Bronchial epithelial cell (primary cell): ENCODE measurements at regions not wholly inside any gene's neighbourhood (a gene's known extent, or its start where the extent isn't known, plus 50 kb on each side); places are given as distances from the start of the nearest gene placed in this dataset.

Experiments
- DNase-seq: peaks from one replicate; pipeline ENCODE4 v3.0.0-alpha.2; 2010; ENCODE audit warnings: low read depth
- FAIRE-seq: peaks from 2 replicates; lab custom pipeline; 2011; peaks lifted over from hg19 to GRCh38; lab: Jason Lieb, UNC
- H3K27me3 ChIP-seq: 2 replicates; pipeline ENCODE4 v1.5.1; 2011; ENCODE audit warnings: low read length; ENCODE audit not compliant: control insufficient read depth, insufficient read depth
- H3K36me3 ChIP-seq: 2 replicates; pipeline ENCODE4 v1.5.1; 2011; ENCODE audit warnings: low read length; ENCODE audit not compliant: control insufficient read depth, insufficient read depth
- H3K4me3 ChIP-seq: 2 replicates; pipeline ENCODE4 v1.5.1; 2011; ENCODE audit warnings: mild to moderate bottlenecking, low read depth, low read length, control low read depth
- CTCF ChIP-seq: IDR thresholded peaks from 2 replicates; pipeline ENCODE4 v1.5.1; 2011; ENCODE audit warnings: mild to moderate bottlenecking, moderate library complexity, low read length, control low read depth, inconsistent platforms; ENCODE audit not compliant: insufficient read depth, severe bottlenecking

GRCh38 chr9:30121611-30122010 lies 2262.8 kb upstream of the ACO1 start:
- Histone ChIP-seq H3K27me3 (no peaks in the 10 kb centered on the region), H3K36me3 (no peaks in the 10 kb centered on the region), H3K4me3 (no peak overlapping the region)
- no peak for DNase-seq
- TF ChIP-seq CTCF = no peak
- FAIRE-seq = no peak

- DNase-seq = no peak
- H3K36me3 ChIP-seq = no peaks in the 10 kb centered on the region
- H3K27me3 ChIP-seq = no peaks in the 10 kb centered on the region
- no peak for TF ChIP-seq CTCF
- H3K4me3 ChIP-seq = no peak overlapping the region
- no peak for FAIRE-seq
Measured at GRCh38 chr9:30125881-30126280, 2258.6 kb upstream of the ACO1 start.

- Histone ChIP-seq H3K4me3 (no peak overlapping the region), H3K36me3 (no peaks in the 10 kb centered on the region), H3K27me3 (no peaks in the 10 kb centered on the region)
- DNase-seq = no peak
- TF ChIP-seq CTCF = no peak
- no peak for FAIRE-seq
Measured at GRCh38 chr9:30127371-30127770, 2257.1 kb upstream of the ACO1 start.

DNA sequence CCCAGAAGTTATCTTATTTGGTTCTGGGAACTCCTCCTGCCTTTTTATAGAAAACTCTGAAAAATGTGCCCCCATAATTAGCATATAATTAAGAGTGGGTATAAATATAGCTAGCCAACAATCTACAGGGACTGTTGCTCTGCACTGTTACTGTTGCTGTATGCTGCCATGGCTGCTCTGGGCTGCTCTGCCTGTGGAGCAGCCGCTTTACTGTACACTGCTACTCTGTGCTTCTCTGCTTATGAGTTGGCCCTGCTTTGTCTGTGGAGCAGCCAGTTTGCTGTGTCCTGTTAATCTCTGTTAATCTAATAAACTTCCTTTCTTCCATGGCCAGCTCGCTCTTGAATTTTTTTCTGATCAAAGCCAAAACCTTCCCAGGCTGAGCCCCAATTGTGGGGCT lies 2244.0 kb upstream of the ACO1 start:
- no peak for FAIRE-seq
- no peak for DNase-seq
- no peaks in the 10 kb centered on the region for H3K36me3 ChIP-seq
- H3K27me3 ChIP-seq = no peaks in the 10 kb centered on the region
- TF ChIP-seq CTCF = no peak
- H3K4me3 ChIP-seq = no peak overlapping the region

DNA sequence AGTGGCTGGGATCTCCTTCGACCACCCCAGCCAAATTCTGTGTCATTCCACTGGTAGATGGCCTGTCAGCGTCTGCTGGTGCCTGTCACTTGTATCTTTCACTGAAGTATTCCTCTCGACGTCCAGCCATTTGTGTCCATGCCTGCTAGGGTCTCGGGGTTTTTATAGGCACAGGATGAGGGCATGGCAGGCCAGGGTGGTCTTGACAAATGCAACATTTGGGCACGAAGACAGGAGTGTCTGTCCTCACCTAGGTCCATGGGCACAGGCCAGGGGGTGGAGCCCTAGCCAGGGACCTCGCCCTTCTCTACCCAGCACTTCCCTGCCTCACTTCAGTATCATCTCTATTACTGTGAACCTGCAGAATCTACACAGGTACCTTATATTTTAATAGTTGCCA lies 2223.9 kb upstream of the ACO1 start:
- H3K4me3 ChIP-seq = no peak overlapping the region
- no peaks in the 10 kb centered on the region for H3K36me3 ChIP-seq
- DNase-seq (no peak), FAIRE-seq (no peak)
- H3K27me3 ChIP-seq = no peaks in the 10 kb centered on the region
- TF ChIP-seq CTCF = no peak

GRCh38 chr9:30172206-30172605 lies 2212.2 kb upstream of the ACO1 start:
- no peaks in the 10 kb centered on the region for H3K36me3 ChIP-seq
- no peak for DNase-seq

More at GRCh38 chr9:30172206-30172605, 2212.2 kb upstream of the ACO1 start:
- Histone ChIP-seq H3K4me3 (no peak overlapping the region), H3K27me3 (no peaks in the 10 kb centered on the region)
- FAIRE-seq = no peak
- TF ChIP-seq CTCF = no peak
